Renal cortical epithelial cell (primary cell): ENCODE measurements at regions not wholly inside any gene's neighbourhood (a gene's known extent, or its start where the extent isn't known, plus 50 kb on each side); places are given as distances from the start of the nearest gene placed in this dataset.

Experiments used
- DNase-seq: peaks from one replicate; pipeline ENCODE4 v3.0.0-alpha.2; 2011; ENCODE audit warnings: low read depth

DNA sequence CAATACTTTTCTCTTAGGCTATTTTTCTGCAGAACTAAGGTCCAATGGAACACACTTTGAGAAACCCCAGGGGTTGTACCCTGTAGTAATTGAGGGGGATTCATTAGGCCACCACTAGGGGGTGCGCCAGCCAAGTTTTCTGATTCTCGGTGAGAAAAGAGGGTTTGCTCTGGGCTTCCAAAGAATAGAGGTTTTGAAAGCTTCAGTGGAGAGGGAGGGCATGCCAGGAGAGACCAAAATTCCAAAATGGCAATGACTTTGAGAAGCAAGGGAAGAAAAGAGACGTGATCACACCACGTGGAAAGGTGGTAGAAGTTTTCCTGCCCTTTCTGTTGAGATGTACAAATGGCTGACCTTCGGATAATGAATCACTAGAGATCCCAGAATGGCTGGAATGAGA, 323.3 kb downstream of the RPS6KC1 start:
- DNase-seq = peak; percentile 26

DNA sequence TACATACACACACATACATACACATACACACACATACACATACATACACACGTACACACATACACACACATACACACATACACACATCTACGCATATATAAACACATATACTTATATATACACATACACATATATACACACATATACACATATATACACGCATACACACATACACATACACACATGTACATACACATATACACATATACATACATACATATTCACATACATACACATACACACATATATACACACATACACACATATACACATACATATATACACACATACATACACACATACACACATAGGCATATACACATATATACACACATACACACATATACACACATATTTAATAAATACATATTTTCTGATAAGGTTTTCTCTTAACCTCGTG, 324.0 kb downstream of the RPS6KC1 start:
- no peak for DNase-seq

DNA sequence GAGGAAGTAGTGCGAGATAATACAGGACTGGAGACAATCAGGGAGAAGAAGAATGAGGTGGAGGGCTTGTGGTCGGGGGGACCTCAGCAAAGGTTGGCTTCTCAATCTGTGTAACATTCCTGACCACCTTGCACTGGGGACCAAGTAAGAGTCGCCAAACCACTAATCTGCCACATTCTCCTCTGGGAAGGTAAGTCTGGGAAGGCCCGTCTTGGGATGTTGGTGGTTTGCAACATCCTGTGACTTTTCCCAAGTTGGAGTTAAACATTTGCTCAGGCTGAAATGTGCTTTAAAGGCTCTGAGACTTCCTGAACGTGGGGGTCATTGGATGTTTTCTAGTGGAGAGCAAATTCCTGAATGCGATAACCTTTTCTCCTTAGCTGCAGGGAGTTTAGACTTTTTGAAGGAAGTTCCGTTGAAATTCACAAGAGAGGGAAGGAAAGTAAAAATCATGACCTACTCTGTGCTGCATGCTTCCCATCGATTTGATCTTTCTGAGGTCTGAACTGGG, 325.9 kb downstream of the RPS6KC1 start:
- DNase-seq = peak; percentile 90

DNA sequence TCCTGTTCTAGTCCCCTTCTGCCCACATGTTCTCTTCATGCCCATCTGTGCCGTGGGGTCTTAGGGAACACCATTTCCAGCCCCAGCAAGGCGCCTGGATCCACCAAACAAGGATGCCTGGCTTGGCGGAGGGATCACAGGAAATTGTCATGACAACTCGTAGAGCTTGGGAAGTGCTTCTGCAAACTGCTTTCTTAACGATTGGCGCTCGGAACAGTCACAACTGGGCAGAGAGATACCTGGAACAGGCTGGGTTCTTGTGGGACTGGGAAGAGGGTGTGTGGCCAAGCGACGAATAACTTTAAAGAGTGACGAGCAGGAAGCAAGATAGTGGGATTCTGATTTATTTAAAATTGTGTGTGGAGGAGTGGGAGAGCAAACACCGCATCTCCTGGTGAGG, 329.8 kb downstream of the RPS6KC1 start:
- DNase-seq = no peak

DNA sequence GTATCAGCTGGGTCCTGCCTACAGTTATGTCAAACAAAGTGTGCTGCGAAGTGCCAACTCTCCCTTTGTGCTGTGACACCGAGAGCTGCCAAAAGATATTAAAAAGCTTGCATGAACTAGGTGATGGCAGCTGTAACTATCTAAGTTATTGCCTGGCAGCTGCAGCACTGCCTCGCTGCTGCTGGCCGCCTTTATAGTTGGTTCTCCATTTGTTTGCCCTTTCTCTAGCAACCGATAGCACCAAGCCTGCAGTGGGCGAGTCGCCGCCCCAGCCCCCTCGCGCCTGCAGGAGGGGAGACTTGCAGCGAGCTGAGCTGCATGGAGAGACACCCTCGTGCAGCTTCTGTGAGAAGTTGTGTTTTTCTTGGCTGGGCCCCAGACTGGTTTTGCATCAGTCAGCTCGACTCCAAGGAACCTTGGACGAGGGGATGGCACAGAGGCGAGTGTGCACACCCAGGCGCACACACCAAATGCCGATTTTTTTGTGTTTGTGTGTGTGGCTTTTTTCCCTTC, 330.6 kb downstream of the RPS6KC1 start:
- DNase-seq = peak; percentile 23

DNA sequence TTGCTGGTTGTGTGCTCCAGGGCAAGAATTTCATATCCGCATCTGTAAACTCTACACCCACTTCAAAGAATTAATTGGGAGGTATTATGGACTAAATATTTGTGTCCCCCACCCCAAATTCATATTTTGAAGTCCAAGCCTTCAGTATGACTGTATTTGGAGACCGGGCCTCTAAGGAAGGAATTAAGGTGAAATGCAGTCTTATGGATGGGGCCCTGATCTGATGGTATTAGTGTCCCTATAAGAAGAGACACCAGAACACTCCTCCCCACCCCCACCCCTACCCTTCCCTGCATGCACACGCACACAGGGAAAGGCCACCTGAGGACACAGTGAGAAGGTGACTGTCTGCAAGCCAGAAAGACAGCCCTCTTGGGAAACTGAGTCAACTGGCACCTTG, 332.4 kb downstream of the RPS6KC1 start:
- DNase-seq = no peak

DNA sequence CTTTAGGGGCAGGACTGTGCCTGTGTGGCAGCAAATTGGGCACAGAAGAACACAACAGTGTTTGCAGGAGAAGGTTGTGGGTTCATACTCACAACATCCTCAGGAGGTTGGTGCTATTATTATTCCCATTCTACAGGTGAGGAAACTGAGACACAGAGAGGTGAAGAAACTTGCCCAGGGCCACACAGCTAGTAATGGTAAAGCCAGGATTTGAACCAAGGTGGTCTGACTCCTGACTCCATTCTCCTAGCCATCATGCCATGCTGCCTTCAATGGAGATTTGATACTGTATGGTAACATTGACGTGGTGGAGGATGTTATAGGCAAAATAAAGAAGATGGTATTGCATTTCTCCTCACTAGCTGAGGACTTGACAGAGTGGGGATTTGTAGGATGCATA, 334.2 kb downstream of the RPS6KC1 start:
- DNase-seq = no peak

DNA sequence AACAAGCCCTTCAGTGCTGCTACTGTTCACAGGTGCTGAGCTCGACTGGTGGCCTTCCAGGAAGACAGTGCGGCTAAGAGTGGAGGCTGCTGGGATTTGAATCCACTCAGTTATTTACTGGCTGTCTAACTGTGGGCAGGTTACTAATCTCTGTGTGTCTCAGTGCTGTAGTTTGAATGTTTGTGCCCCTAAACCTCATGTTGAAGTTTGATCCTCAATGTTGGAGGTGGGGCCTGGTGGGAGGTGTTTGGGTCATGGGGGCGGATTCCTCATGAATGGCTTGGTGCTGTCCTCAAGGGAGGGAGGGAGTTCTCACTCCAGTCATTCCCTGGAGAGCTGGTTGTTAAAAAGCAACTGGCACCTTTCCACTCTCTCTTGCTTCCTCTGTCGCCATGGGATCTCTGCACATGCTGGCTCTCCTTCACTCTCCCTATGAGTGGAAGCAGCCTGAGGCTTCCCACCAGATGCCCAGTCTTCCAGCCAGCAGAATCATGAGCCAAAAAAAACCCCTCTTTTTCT, 334.8 kb downstream of the RPS6KC1 start:
- DNase-seq = no peak

DNA sequence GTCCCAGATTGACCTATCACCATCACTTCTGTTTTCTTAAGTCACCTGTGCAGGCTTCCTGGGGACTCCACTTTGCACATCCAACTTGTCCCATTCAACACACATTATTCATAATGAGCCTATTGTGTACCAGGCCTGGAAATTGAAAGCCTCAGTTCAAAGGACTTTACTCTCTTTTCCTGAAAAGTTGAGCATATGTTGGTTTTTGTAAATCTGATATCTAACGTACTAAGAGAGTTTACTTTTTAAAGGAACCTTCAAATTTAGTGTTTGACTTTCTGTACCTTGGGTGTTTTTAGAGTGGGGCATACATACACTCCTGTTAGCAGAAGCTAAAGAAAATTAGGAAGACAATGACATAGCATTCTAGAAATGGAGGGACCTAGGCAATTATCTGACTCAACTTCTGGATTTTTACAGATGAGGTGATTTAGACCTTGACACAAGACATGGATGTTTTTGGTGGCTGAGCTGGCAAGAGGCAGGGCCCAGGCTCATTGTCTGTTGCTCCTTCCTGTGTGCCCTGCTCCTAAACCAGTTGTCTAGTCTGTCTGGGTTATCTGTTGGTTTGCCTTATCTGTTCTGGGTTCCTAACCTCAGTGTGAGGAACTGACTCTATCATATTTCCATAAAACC, 336.5 kb downstream of the RPS6KC1 start:
- no peak for DNase-seq

DNA sequence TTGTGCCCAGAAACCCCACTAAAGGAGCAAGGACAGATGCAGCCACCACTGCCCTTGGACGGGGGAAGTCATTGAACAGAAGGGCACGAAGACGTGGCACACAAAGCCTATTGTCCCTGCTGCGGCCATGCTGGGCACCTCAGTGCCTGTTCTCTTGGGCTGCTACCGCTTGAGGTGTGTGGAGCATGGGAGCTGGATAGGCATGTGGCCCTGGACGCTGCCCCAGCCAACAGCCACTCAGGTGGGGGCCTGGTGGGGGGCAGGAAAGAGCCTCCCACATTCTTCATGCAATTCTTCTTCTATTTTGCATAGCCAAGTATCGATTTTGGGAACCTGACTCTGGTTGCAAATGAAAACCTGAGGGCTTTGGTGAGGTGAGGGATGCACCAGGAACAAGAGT, 337.2 kb downstream of the RPS6KC1 start:
- no peak for DNase-seq

DNA sequence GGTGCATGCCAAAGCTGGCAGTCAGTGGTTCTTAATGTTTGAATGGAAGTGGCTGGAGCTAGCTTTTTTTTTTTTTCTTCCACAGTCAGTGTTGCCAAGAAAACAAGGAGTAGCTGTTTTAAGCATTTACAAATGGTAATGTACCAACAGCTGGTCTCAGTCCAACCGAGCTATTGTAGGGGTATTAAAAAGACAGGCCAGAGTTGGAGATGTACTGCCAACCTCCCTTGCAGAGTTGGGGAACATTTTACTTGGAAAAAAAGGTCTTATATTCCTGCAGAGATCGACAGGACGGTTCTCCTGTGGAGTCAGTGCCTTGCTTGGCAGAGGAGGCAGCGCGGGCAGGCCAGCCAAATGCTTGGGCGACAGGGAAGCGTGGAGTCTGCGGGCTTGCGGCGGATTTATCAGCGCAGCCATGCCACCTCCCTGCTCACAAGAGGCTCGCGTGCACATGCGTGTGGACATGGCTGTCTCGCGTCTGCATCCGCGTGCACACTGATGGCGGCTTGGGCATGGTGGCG, 338.1 kb downstream of the RPS6KC1 start:
- no peak for DNase-seq

DNA sequence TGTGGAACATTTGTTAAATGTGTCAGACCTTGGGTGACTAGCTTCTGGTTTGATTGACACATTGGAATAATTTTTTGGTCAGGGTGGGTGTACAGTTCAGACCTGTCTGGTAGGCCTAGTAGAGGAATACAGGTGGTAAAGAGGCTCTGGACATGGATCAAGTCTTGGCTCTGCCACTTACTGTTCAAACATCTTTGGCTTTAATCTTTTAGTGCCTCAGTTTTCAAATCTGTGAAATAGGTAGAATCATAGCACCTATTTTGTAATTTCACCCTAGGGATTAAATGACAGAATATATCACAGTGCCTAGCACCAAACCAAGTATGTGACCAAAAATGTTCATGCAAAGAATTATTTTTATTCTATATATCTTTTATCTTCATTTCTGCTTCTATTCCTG, 340.4 kb downstream of the RPS6KC1 start:
- DNase-seq = no peak

DNA sequence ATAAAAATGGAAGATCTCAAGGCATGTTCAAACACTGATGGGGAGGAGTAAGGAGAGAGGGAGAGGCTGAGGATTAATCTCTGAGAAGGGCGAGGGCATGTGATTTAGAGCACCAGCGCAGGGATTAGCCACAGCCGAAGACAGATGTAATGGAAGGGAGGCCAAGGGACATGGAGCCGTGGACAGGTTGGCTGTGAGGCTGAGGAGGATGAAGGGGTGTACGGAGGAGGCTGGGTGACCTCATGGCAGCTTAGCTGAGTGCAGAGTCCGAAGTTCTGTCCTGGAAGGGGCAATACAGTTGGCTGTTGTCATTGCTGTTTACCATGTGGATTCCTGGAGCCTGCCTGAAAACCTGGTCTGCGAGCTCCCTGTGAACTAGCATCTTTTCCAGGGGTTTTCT, 342.8 kb downstream of the RPS6KC1 start:
- DNase-seq = no peak

DNA sequence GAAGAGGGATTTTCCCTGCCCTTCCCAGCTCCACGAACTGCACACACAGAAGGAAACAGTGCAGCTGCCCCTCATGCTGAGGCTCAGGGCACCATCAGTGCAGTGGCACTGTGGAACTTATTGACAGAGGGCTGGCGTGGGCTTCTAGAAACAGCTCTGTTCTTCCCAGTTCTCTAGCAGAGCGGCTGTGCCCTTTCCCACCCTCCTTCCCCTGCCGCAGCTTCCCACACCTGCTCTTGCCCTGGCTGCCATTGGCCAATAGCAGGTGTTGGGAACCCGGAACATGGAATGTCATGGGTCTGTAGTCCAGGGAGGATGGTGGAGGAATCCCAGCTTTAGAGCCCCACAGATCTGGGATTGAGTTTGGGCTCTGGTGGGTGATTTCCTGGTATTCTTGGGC, 343.8 kb downstream of the RPS6KC1 start:
- DNase-seq = no peak

DNA sequence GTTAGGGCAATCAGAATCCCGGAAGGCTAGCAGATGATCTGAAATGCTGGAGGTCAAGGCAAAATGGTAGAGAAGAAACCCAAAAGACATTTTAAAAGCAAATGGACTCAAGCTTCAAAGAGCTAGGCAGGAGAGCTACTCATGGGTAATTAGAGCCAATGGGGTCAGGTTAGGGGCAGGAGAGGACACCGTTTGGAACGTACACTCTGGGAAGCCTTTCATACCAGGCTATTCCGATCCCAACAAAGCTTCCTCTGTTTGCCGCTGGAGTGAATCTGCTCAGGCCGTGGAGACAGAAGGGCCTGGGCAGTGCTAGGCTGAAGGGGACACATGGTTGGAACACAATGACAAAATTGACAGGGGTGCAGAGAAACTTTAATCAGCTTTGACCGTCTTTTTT, 346.6 kb downstream of the RPS6KC1 start:
- DNase-seq = no peak

DNA sequence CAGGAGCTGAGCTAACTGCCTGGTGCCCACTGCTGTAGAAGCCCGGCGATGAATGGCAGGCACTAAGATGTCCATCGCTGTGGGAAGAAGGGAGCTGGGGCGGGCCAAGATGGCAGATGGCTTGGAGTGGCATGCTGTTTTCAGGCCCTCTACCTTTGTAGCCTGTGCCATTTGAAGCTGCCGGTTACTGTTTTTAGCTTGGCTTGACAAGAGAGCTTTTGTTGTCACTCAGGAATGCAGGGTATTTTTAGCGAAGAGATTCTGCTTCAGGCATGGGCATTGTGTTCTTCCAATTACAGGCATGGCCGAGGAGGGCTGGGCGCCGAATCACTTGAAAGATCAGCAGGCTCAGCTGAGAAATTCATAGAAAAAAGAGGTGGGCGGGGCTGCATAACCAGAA, 348.7 kb downstream of the RPS6KC1 start:
- peak; percentile 33 for DNase-seq

DNA sequence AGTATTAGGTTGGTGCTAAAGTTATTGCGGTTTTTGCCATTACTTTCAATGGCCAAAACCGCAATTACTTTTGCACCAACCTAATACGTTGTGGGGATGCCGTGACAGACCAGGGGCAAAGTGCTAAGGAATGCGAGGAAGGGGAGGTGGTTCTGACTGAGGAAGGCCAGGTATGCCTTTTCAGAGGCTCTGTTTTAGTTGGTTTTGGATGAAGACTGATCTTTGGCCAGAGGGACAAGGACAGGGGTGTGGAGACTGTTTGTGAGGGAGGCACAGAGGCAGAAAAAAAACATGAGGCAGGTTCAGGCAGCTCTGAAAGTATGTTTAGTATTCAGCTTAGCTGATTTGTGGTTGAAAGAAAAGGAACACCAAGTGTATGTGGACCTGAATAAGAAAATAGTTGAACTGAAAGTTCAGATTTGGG, 358.2 kb downstream of the RPS6KC1 start:
- no peak for DNase-seq

DNA sequence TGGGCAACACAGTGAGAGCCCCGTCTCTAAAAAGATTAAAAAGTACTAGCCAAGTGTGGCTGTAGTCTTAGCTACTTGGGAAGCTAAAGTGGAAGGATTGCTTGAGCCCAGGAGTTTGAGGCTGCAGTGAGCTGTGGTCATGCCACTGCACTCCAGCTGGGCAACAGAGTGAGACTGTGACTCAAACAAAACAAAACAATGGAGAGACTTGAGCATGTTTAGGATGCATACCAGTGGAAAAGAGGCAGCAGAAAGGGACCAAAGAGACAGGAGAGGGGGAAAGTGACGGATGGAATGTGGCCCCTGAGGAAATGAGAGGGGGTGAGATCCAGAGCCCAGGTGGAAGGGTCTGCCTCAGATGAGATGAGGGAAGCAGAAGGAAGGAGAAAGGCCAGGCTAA, 358.9 kb downstream of the RPS6KC1 start:
- peak; percentile 78 for DNase-seq

DNA sequence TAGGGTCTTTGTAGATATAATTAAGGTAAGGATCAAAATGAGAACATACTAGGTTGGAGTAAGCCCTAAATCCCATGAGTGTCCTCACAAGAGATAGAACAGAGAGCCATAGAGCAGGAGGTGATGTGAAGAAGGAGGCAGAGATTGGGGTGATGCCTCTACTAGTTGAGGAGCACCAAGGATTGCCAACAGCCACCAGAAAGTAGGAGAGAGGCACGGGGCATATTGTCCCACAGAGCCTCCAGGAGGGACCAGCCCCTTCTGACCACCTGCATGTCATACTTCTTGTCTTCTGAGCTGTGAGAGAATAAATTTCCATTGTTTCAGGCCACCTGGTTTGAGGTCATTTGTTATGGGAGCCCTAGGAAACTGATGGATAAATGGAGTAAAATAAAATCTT, 363.3 kb downstream of the RPS6KC1 start:
- DNase-seq = no peak

DNA sequence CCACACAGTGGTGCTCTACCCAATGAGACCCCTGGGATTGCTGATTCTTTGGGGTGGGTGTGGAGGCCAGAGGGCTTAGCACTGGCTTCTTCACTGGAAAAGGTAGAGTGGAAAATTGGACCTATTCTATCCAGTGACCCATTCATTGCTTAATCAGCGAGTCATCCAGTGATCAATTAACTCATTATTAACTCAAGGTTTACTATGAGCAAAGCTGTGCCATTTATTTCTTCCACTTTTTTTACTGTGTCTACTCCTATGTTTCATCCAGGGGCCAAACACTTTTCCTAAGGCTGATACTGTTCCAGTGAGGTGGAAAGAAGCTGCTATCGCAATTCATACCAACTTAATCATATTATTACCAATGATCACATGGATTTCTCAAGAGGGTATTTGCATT, 363.9 kb downstream of the RPS6KC1 start:
- peak; percentile 78 for DNase-seq

DNA sequence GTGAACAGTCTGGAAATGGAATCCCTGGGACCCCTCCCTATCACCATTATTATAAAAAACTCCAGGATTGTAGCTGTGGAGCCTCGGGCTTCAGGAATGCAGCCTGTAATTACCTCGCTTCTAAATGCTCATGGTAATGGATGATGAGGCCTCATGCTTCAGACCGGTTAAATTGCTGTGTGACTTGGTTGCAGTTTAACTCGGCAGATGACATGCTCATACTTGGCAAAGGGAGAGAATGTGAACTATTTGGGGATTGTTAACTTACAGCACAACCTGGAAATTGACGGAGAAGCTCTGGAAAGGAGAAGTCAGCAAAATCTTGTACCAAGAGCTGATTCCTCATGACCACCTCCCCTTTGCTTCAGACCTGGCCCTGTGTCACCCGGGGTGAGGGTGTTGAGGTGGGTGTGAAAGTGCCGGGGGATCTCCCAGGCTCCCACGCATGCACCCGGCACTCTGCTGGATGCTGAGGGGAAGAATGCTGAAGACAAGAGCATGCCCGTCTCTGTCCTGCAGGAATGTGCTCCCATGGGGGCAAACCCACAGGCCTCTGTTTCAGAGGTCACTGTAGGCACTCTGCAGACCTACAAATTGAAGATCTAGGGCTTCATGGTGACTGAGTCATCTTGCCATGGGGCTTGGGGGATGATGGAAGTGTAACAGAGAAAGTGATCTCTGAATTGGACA, 364.8 kb downstream of the RPS6KC1 start:
- peak; percentile 96 for DNase-seq

DNA sequence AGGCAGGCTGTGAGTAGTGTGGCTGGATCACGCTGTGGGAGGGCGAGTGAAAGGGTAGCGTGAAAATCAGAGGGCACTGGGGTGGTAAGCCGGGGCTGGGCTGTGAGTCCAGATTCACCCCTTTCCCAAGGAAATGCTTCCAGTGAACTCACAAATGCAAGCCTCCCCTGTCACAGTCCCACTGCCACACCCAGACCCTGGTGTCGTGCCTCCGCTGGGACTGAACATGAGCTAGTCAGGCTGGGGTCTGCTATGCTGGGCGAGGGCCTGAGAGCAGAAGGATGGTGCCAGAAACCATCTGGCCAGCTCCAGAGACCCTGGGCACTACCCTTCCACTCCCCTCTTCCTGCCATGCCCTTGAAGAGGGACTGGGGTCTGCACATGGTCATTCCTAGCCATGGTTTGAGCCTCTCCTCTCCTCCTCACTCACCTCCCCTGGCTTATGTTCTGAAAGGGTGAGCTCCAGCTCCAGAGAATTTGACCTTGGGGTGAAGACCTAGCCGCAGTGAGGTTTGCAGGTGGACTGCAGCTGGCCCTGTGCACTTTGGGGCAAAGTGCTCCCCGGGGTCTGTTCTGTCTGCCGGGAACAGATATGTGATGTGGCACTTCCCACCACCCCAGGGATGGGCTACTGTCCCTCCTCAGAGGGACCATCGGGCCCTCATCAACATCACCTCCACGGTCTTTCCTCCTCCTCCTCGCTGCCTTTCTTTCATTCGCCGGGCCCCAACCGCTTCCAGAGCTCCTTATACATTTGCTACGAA, 365.6 kb downstream of the RPS6KC1 start:
- no peak for DNase-seq
